Posterior cingulate gyrus (tissue), 11 donors: ENCODE measurements at regions not wholly inside any gene's neighbourhood (a gene's known extent, or its start where the extent isn't known, plus 50 kb on each side); places are given as distances from the start of the nearest gene placed in this dataset.

ENCODE experiments used
- DNase-seq, 10 donors: peaks; one replicate each; pipeline versions ENCODE4 v3.0.0 to v3.0.0-alpha.2; 2020 to 2021; ENCODE audit warnings: mixed read lengths in 3 of 10
- intact Hi-C: fragments of 100-400 bp; cut with DNase I; formaldehyde crosslinking; loops from one replicate; pipeline ENCODE4 v1.15.1; 2023

- intact Hi-C loops = no loop called here
- DNase-seq = no peak
Measured at GRCh38 chr10:83233691-83234090, 905.6 kb upstream of the GHITM start.

GRCh38 chr10:83248106-83248631 is 891.1 kb upstream of the GHITM start:
- intact Hi-C loops = no loop called here
- DNase-seq = no peak

DNA sequence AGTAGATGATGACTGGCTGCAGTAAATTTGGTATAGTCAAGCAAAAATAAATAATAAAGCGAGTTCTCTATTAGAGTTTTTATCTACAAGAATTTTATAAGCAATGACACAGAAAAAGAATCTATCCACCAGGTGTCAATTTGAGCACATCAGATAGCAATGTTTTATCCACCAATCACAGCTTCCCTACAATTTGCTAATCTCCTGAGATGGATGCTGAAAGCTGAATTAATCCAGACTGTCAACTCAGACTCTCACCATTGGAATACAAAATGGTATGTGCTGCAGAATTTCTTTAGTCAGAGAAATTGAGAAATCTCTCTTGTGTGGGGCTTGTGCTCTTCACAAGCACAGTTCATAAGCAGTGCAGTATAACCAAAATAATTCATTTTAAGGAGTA is 888.9 kb upstream of the GHITM start:
- intact Hi-C loops = no loop called here
- no peak for DNase-seq

DNA sequence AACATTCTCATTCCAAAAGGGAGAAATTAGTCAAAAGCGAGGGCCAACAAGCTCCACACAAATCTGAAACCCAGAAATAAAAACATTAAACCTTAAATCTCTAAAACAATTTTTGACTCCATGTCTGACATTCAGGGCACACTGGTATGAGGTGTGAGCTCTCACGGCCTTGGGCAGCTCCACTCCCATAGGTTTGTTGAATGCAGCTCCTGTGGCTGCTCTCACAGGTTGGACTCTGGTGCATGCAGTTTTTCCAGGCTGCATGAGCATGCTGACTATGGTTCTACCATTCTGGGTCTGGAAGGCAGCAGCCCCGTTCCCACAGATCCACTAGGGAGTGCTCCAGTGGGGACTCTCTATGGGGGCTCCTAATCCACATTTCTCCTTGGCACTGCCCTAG is 887.1 kb upstream of the GHITM start:
- intact Hi-C loops = no loop called here
- no peak for DNase-seq

DNA sequence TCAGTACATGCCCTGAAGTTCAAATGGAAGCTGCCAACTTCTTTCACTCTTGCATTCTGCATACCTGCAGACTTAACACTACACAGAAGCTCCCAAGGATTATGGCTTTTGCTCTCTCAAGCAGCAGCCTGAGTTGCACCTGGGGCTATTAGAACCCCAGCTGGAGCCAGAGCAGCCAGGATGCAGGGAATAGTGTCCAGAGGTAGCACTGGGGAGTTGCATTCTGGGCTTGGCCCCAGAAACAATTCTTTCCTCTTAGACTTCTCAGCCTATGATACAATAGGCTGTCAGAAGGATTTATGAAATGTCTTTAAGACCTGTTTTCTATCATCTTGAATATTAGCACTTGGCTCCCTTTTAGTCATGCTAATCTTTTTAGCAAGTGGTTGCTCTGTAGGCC is 886.7 kb upstream of the GHITM start:
- intact Hi-C loops = no loop called here
- no peak for DNase-seq

GRCh38 chr10:83253011-83253671 is 886.2 kb upstream of the GHITM start:
- DNase-seq = no peak
- intact Hi-C loops = no loop called here

DNA sequence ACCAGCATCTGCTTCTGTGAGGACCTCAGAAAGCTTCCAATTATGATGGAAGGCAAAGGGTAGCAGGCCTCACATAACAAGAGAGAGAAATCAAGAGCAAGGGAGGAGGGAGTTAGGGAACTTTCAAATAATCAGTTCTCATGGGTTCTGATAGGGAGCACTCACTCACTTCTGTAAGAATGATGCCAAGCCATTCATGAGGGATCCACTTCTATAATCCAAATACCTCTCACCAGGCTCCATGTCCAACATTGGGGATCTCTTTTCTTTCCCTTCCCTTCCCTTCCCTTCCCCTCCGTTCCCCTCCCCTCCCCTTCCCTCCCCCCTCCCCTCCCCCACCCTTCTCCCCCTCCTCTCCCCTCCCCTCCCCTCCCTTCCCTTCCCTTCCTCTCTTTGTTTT is 884.6 kb upstream of the GHITM start:
- intact Hi-C loops = no loop called here
- no peak for DNase-seq

- intact Hi-C loops = no loop called here
- DNase-seq = no peak
Measured at GRCh38 chr10:83262434-83262833, 876.9 kb upstream of the GHITM start.

DNA sequence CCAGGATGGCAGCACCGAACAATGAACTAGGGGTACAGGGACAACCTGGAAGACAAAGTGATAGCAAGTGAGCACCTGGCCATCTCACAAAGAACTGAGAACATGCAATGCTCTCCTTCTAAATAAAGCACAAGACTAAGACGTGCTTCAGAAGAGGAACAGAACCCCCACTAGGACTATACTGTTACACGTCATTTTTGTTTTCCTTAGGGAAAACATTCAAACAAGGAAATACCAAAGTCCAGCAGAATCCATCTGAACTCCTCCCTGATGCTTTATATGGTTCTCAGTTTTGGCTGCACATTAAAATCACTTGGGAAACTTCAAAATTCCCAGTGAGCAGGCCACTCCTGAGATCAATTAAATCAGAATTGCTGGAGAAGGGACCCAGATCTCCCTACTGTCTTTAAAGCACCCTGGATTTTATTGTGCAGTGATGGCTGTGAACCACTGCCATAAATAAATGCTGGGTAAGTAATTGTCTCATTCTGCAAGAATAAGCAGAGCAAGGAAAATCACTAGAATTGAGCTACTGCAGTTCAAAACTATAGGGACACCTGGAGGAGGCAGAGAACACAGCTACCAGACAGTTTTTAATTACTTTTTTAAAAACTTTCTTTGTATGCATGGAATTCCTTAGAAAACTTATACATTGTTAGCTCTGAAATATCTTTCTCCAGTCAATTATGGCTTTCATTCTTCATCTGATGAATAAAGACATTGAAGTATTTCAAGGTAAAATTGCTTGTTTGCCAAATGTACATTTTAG is 866.5 kb upstream of the GHITM start:
- intact Hi-C loops = no loop called here
- DNase-seq = no peak

DNA sequence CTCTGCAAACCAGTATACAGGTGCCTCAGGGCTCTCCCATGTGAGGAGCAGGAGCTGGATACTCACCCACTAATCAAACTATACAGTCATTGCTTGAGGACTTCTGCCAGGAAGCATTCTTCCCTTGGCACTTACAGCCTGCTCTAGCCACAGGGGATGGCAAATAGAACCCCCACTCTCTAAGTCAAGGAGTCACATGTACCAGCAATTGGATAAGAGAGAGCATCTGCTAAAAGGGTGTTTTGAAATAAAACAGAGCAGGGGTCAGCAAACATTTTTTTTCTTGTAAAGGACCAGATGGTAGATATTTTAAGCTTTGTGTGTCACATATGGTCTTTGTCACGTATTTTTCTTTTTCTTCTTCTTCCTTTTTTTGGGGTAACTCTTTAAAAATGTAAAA is 865.2 kb upstream of the GHITM start:
- intact Hi-C loops = no loop called here
- DNase-seq = no peak

DNA sequence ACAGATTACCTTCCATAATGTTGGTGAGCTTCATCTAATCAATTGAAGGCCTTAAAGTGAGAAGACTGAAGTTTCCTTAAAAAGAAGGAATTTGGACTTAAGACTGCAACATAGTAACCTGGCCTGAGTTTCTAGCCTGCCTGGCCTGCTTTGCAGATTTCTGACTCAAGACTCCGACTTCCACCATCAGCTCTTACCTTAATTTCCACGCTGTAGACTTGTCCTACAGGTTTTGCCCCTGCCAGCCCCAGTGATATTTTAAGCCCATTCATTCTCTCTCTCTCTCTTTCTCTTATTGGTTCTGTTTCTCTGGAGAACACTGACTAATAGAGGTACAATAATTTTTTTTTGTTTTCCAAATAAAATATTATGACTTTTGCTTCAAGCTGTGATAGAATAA is 862.3 kb upstream of the GHITM start:
- DNase-seq = no peak
- intact Hi-C loops = no loop called here

GRCh38 chr10:83283151-83283550 is 856.2 kb upstream of the GHITM start:
- intact Hi-C loops = no loop called here

DNA sequence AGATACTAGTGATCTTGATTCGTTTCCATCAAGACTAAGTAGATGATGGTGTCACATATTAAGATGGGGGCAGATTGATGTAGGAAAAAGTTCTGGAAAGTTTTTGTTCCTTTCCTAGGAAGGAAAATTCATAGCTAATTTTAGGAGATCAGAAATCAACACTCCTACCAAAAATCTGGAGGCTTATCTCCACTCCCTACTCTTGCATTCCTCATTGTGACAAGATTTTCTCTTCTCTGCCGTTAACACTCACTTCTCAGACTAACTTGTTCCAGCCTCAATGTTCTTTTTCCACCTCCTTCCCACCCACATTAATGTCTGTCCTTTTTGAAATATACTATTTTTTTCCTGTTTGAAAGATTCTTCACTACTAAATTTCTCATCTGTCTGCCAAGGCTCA is 851.9 kb upstream of the GHITM start:
- DNase-seq = no peak
- intact Hi-C loops = no loop called here

More at GRCh38 chr10:83283151-83283550, 856.2 kb upstream of the GHITM start:
- no peak for DNase-seq

GRCh38 chr10:83289373-83289772 is 849.9 kb upstream of the GHITM start:
- intact Hi-C loops = no loop called here
- no peak for DNase-seq

DNA sequence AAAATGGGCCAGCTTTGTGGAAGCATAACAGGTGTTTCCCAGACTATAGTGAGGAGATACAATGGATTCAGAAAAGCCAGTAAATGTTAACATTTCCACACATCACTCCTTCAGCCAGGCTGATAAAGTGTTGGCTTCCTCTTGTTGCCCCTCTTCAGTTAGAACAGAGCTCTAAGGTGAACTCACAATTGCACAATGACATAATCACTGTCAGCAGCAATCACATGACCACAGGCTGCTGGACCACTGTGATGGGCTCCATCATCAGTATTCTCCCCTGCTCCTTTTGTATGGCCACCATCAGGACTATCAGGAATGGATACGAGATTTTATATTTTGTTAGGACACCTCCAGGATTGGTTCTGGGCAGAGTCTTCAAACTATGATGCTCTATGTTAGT is 849.4 kb upstream of the GHITM start:
- no peak for DNase-seq
- intact Hi-C loops = no loop called here

DNA sequence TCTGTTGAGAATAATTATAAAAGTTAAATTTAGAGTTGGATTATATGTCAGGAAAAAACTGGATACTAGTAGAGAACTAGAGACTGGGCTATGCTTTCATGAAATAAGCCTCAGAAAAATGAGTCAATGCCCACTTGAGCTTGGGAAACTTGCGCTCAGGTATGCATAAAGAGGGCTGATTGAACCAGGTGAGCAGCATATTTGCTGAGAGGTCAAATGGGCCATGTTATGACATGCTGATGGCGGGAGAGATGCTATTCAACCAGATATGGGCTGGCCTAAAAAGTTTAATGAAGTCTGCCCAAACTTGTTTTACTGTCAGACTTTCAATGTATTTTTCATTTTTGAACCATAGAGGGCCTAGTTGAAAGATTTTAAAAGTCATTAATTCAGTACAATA is 837.6 kb upstream of the GHITM start:
- intact Hi-C loops = no loop called here
- DNase-seq = no peak

DNA sequence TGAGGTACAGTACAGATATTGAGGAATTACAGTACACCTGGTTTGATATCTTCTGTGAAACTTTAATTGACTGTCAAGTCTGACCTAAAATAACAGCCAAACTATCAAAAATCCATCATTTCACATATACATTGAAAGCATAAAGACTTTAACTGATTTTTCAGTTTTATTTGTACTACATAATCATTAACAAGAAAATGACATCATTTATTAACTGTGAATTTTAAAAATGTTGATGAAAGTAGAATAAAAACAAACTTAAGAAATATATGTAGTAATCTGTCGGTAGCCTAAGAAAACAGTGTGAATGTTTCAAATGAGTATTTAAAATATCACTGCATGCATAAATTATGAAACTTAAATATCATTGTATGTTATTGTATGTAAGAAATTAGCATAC is 836.7 kb upstream of the GHITM start:
- no peak for DNase-seq
- intact Hi-C loops = no loop called here

DNA sequence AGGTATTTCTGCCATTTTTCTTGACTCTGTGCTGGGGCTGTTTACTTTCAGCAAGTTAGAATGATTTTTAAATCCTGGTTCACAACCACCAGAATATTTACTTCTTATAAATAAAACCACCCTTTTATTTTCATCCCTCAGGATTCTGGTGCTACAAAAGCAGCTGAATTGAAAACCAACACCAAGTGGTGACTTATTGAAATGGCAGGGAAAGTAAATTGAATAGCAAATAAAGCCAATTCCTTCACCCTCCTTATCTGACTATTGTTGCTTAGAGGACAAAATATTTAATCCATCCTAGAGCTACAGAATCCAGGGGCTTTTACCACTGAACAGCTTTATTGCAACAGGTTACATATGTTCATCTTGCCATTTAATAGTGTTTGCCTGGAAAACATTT is 828.6 kb upstream of the GHITM start:
- no peak for DNase-seq
- intact Hi-C loops = no loop called here

- peak in 3 of 10 donors; percentile 9 to 64 (median 52) for DNase-seq
- intact Hi-C loops = no loop called here
Measured at GRCh38 chr10:83312570-83312969, 826.7 kb upstream of the GHITM start.

DNA sequence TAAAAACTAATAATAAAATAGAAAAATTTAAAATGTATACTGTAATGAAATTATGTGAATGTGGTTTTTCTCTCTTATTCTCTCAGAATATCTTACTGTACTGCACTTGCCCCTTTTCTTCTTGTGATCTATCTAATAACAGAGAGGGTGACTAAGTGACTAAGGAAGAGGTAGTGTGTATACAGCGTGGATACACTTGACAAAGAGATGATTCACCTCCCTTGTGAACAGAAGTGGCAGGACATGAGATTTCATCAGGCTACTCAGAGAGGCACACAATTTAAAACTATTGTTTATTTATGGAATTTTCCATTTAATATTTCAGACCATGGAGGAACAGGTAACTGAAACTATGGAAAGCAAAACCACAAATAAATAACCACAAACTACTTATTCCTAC is 806.6 kb upstream of the GHITM start:
- intact Hi-C loops = no loop called here
- DNase-seq = no peak

- intact Hi-C loops = no loop called here
- no peak for DNase-seq
Measured at GRCh38 chr10:83333566-83333965, 805.7 kb upstream of the GHITM start.

GRCh38 chr10:83343676-83344075 is 795.6 kb upstream of the GHITM start:
- intact Hi-C loops = no loop called here
- DNase-seq = no peak
